Left ventricle myocardium inferior (tissue), 1 donor: ENCODE measurements at regions not wholly inside any gene's neighbourhood (a gene's known extent, or its start where the extent isn't known, plus 50 kb on each side); places are given as distances from the start of the nearest gene placed in this dataset.

Experiments used
- DNase-seq: peaks from one replicate; pipeline ENCODE4 v3.0.0-alpha.2; 2020
- H3K27ac ChIP-seq: fragments of 200-600 bp; replicated peaks from 2 replicates; pipeline ENCODE4 v1.8.0; 2021
- H3K27me3 ChIP-seq: fragments of 200-600 bp; 2 replicates; pipeline ENCODE4 v1.8.0; 2021; ENCODE audit warnings: low read depth
- H3K36me3 ChIP-seq: fragments of 200-600 bp; 2 replicates; pipeline ENCODE4 v1.8.0; 2021
- H3K4me1 ChIP-seq: fragments of 200-600 bp; 2 replicates; pipeline ENCODE4 v1.8.0; 2021
- H3K4me3 ChIP-seq: fragments of 200-600 bp; 2 replicates; pipeline ENCODE4 v1.8.0; 2021; ENCODE audit warnings: mild to moderate bottlenecking, moderate library complexity
- H3K9me3 ChIP-seq: fragments of 200-600 bp; replicated peaks from 2 replicates; pipeline ENCODE4 v1.8.0; 2021
- CTCF ChIP-seq: fragments of 200-600 bp; IDR thresholded peaks from 2 replicates; pipeline ENCODE4 v1.8.0; 2021; ENCODE audit warnings: antibody characterized with exemption, mild to moderate bottlenecking, borderline replicate concordance
- intact Hi-C: fragments of 100-400 bp; cut with micrococcal nuclease; formaldehyde crosslinking; loops from one replicate; pipeline ENCODE4 v1.11.0; 2022
- donor health status: DM: no; HTN: yes; CAD: no; lungs with severe emphysema.

GRCh38 chr14:84435820-84436324, 1094.1 kb upstream of the FLRT2 start:
- no peak for DNase-seq
- no peak overlapping the region for H3K4me3 ChIP-seq
- H3K27me3 ChIP-seq = no peaks in the 10 kb centered on the region
- H3K27ac ChIP-seq = no peak overlapping the region
- H3K9me3 ChIP-seq = no peaks in the 10 kb centered on the region
- H3K36me3 ChIP-seq = no peaks in the 10 kb centered on the region
- no peaks in the 10 kb centered on the region for H3K4me1 ChIP-seq
- intact Hi-C loops = no loop called here
- no peak for TF ChIP-seq CTCF

GRCh38 chr14:84436528-84436927, 1093.4 kb upstream of the FLRT2 start:
- no peak for DNase-seq
- no peak for TF ChIP-seq CTCF
- no peak overlapping the region for H3K27ac ChIP-seq
- H3K36me3 ChIP-seq = no peaks in the 10 kb centered on the region
- H3K4me3 ChIP-seq = no peak overlapping the region
- intact Hi-C loops = no loop called here
- no peaks in the 10 kb centered on the region for H3K4me1 ChIP-seq
- no peaks in the 10 kb centered on the region for H3K9me3 ChIP-seq
- H3K27me3 ChIP-seq = no peaks in the 10 kb centered on the region

GRCh38 chr14:84442521-84442920, 1087.4 kb upstream of the FLRT2 start:
- no peak overlapping the region for H3K4me3 ChIP-seq
- TF ChIP-seq CTCF = no peak
- intact Hi-C loops = no loop called here

GRCh38 chr14:84445486-84445885, 1084.5 kb upstream of the FLRT2 start:
- H3K36me3 ChIP-seq = no peaks in the 10 kb centered on the region
- TF ChIP-seq CTCF = no peak
- intact Hi-C loops = no loop called here
- no peaks in the 10 kb centered on the region for H3K4me1 ChIP-seq
- DNase-seq = no peak
- H3K27me3 ChIP-seq = no peaks in the 10 kb centered on the region
- H3K27ac ChIP-seq = no peak overlapping the region
- no peak overlapping the region for H3K4me3 ChIP-seq
- no peaks in the 10 kb centered on the region for H3K9me3 ChIP-seq

More at GRCh38 chr14:84442521-84442920, 1087.4 kb upstream of the FLRT2 start:
- Histone ChIP-seq H3K27me3 (no peaks in the 10 kb centered on the region), H3K36me3 (no peaks in the 10 kb centered on the region), H3K27ac (no peak overlapping the region), H3K4me1 (no peaks in the 10 kb centered on the region), H3K9me3 (no peaks in the 10 kb centered on the region)
- no peak for DNase-seq

GRCh38 chr14:84446250-84446649, 1083.7 kb upstream of the FLRT2 start:
- intact Hi-C loops = no loop called here
- no peak for TF ChIP-seq CTCF
- Histone ChIP-seq H3K9me3 (no peaks in the 10 kb centered on the region), H3K27me3 (no peaks in the 10 kb centered on the region), H3K27ac (no peak overlapping the region), H3K4me3 (no peak overlapping the region), H3K36me3 (no peaks in the 10 kb centered on the region), H3K4me1 (no peaks in the 10 kb centered on the region)
- no peak for DNase-seq
